IMR-90 (cell line): ENCODE measurements at regions not wholly inside any gene's neighbourhood (a gene's known extent, or its start where the extent isn't known, plus 50 kb on each side); places are given as distances from the start of the nearest gene placed in this dataset.

ENCODE experiments used
- ATAC-seq: fragments of 200-7000 bp; cut with Tn5 transposase; 2 replicates; pipeline ENCODE4 v1.9.1; 2020; ENCODE audit warnings: low read depth, mild to moderate bottlenecking, moderate library complexity
- BruUV-seq: library from RNA; stranded (reverse); fragments of 400-500 nt; replicated peaks from 2 replicates; lab custom pipeline; 2021; lab: Mats Ljungman, UMichigan
- CTCF ChIA-PET: fragments of 300-600 bp; formaldehyde crosslinking; extraction: SDS; loops from one replicate; lab custom pipeline; 2021; ENCODE audit warnings: antibody characterized with exemption; lab: Yijun Ruan, JAX
- POLR2A ChIA-PET: fragments of 300-600 bp; sonication (Branson Sonifier 250); formaldehyde crosslinking; loops from one replicate; lab custom pipeline; 2022; ENCODE audit warnings: antibody characterized with exemption; ENCODE audit not compliant: unreplicated experiment; lab: Charles Lee
- DNase-seq: peaks from one replicate; pipeline ENCODE4 v3.0.0; 2013
- H2AFZ ChIP-seq: replicated peaks from 2 replicates; pipeline ENCODE3; 2013; ENCODE audit warnings: low read length, mild to moderate bottlenecking; ENCODE audit not compliant: poor library complexity
- H2AK5ac ChIP-seq: 2 replicates; pipeline ENCODE4 v1.6.1; 2013; ENCODE audit warnings: low read depth, low read length, inconsistent platforms
- H2AK9ac ChIP-seq: replicated peaks from 2 replicates; pipeline ENCODE3; 2013; ENCODE audit warnings: mild to moderate bottlenecking, low read depth, low read length, moderate library complexity; ENCODE audit not compliant: poor library complexity
- H2BK120ac ChIP-seq: 2 replicates; pipeline ENCODE4 v1.6.1; 2013; ENCODE audit warnings: low read depth, low read length, inconsistent platforms
- H2BK15ac ChIP-seq: 3 replicates; pipeline ENCODE4 v1.6.1; 2013; ENCODE audit warnings: low read depth, low read length, inconsistent platforms
- H2BK20ac ChIP-seq: 2 replicates; pipeline ENCODE4 v1.6.1; 2013; ENCODE audit warnings: low read depth, mild to moderate bottlenecking, inconsistent platforms, low read length, moderate library complexity
- H2BK5ac ChIP-seq: 2 replicates; pipeline ENCODE4 v1.6.1; 2013; ENCODE audit warnings: mild to moderate bottlenecking, low read depth, low read length, inconsistent platforms; ENCODE audit not compliant: poor library complexity, severe bottlenecking
- H3K14ac ChIP-seq: replicated peaks from 2 replicates; pipeline ENCODE4 v1.6.1; 2013; ENCODE audit warnings: low read depth, low read length, inconsistent platforms
- H3K18ac ChIP-seq: 2 replicates; pipeline ENCODE4 v1.6.1; 2013; ENCODE audit warnings: low read depth, low read length, control low read depth
- H3K23ac ChIP-seq: 2 replicates; pipeline ENCODE4 v1.6.1; 2013; ENCODE audit warnings: low read depth, low read length, inconsistent platforms
- H3K27ac ChIP-seq: 2 replicates; pipeline ENCODE4 v1.5.1; 2013; ENCODE audit warnings: mild to moderate bottlenecking, control low read depth, low read length; ENCODE audit not compliant: insufficient read depth
- H3K27me3 ChIP-seq: 2 replicates; pipeline ENCODE4 v1.6.1; 2013; ENCODE audit warnings: low read length; ENCODE audit not compliant: control insufficient read depth, insufficient read depth
- H3K36me3 ChIP-seq: 2 replicates; pipeline ENCODE4 v1.6.1; 2013; ENCODE audit warnings: low read length, mixed read lengths; ENCODE audit not compliant: control insufficient read depth, insufficient read depth
- H3K4ac ChIP-seq: 2 replicates; pipeline ENCODE4 v1.6.1; 2013; ENCODE audit warnings: low read depth, low read length, inconsistent platforms
- H3K4me1 ChIP-seq: 2 replicates; pipeline ENCODE4 v1.6.1; 2013; ENCODE audit warnings: low read length, mixed read lengths; ENCODE audit not compliant: control insufficient read depth, insufficient read depth
- H3K4me2 ChIP-seq: 2 replicates; pipeline ENCODE4 v1.6.1; 2013; ENCODE audit warnings: low read depth, mild to moderate bottlenecking, control low read depth, low read length, moderate library complexity
- H3K4me3 ChIP-seq: 2 replicates; pipeline ENCODE4 v1.5.1; 2013; ENCODE audit warnings: low read depth, mild to moderate bottlenecking, control low read depth, low read length, moderate library complexity; ENCODE audit not compliant: insufficient read depth
- H3K56ac ChIP-seq: 2 replicates; pipeline ENCODE4 v1.6.1; 2013; ENCODE audit warnings: low read length, inconsistent platforms; ENCODE audit not compliant: insufficient read depth; ENCODE audit errors: extremely low read depth
- H3K79me1 ChIP-seq, 2 experiments: 2 replicates each; pipeline ENCODE4 v1.6.1; 2013; ENCODE audit warnings: low read length in 2 of 2, inconsistent platforms in 1 of 2, low read depth in 1 of 2
- H3K9ac ChIP-seq: 2 replicates; pipeline ENCODE4 v1.6.1; 2013; ENCODE audit warnings: low read depth, low read length, control low read depth
- H3K9me1 ChIP-seq: 2 replicates; pipeline ENCODE4 v1.6.1; 2013; ENCODE audit warnings: low read length, inconsistent platforms; ENCODE audit not compliant: insufficient read depth
- H3K9me3 ChIP-seq: 2 replicates; pipeline ENCODE4 v1.6.1; 2013; ENCODE audit warnings: low read length; ENCODE audit not compliant: control insufficient read depth, insufficient read depth
- H4K20me1 ChIP-seq: 2 replicates; pipeline ENCODE4 v1.6.1; 2013; ENCODE audit warnings: low read length, inconsistent platforms; ENCODE audit not compliant: insufficient read depth
- H4K5ac ChIP-seq: 2 replicates; pipeline ENCODE4 v1.6.1; 2013; ENCODE audit warnings: mild to moderate bottlenecking, low read depth, low read length, control low read depth
- H4K8ac ChIP-seq, 2 experiments: 2 replicates each; pipeline ENCODE4 v1.6.1; 2013; ENCODE audit warnings: low read depth in 2 of 2, low read length in 2 of 2, control low read depth in 1 of 2, inconsistent platforms in 1 of 2
- H4K91ac ChIP-seq: 2 replicates; pipeline ENCODE4 v1.6.1; 2013; ENCODE audit warnings: low read depth, low read length, inconsistent platforms; ENCODE audit not compliant: insufficient read depth
- BHLHE40 ChIP-seq: fragments of 150-350 bp; IDR thresholded peaks from 2 replicates; pipeline ENCODE4 v1.6.1; 2016; ENCODE audit warnings: mild to moderate bottlenecking, low read depth, low read length
- CEBPB ChIP-seq: IDR thresholded peaks from 2 replicates; pipeline ENCODE4 v1.6.1; 2012; ENCODE audit warnings: low read depth, low read length, improper control_type of control experiment
- CHD1 ChIP-seq: IDR thresholded peaks from 2 replicates; pipeline ENCODE4 v1.6.1; 2012; ENCODE audit warnings: low read depth, low read length, improper control_type of control experiment
- FOS ChIP-seq: fragments of 150-350 bp; IDR thresholded peaks from 2 replicates; pipeline ENCODE4 v1.6.1; 2016; ENCODE audit warnings: low read depth, low read length
- MAFK ChIP-seq: IDR thresholded peaks from 2 replicates; pipeline ENCODE4 v1.6.1; 2012; ENCODE audit warnings: low read depth, low read length, improper control_type of control experiment
- MAZ ChIP-seq: IDR thresholded peaks from 2 replicates; pipeline ENCODE4 v1.6.1; 2012; ENCODE audit warnings: low read depth, mild to moderate bottlenecking, low read length, improper control_type of control experiment, moderate library complexity, borderline replicate concordance
- MXI1 ChIP-seq: IDR thresholded peaks from 2 replicates; pipeline ENCODE4 v1.6.1; 2012; ENCODE audit warnings: low read depth, mild to moderate bottlenecking, low read length, moderate library complexity, borderline replicate concordance
- NFE2L2 ChIP-seq: fragments of 150-350 bp; IDR thresholded peaks from 2 replicates; pipeline ENCODE4 v1.6.1; 2016; ENCODE audit warnings: low read depth, mild to moderate bottlenecking, low read length
- POLR2A ChIP-seq: IDR thresholded peaks from 2 replicates; pipeline ENCODE4 v1.6.1; 2012; ENCODE audit warnings: mild to moderate bottlenecking, low read depth, low read length
- RAD21 ChIP-seq: IDR thresholded peaks from 2 replicates; pipeline ENCODE4 v1.6.1; 2012; ENCODE audit warnings: low read length, improper control_type of control experiment
- RCOR1 ChIP-seq: IDR thresholded peaks from 2 replicates; pipeline ENCODE4 v1.6.1; 2012; ENCODE audit warnings: mild to moderate bottlenecking, low read length, improper control_type of control experiment; ENCODE audit not compliant: insufficient replicate concordance
- RFX5 ChIP-seq: IDR thresholded peaks from 2 replicates; pipeline ENCODE4 v1.8.0; 2012; ENCODE audit warnings: low read depth, mild to moderate bottlenecking, low read length, moderate library complexity
- SMC3 ChIP-seq: fragments of 150-350 bp; IDR thresholded peaks from 2 replicates; pipeline ENCODE4 v1.6.1; 2016; ENCODE audit warnings: low read depth, mild to moderate bottlenecking, antibody characterized with exemption, low read length, moderate library complexity
- WGBS, 2 experiments: methylation state at CpG; one replicate each; pipeline versions ENCODE4 v1.1.5 to v1.1.7; 2013; ENCODE audit warnings: missing lambda C conversion rate in 2 of 2; ENCODE audit not compliant: insufficient read length in 1 of 2; ENCODE audit errors: extremely low coverage in 2 of 2; 5-methylcytosine and 5-hydroxymethylcytosine counted together
- dilution Hi-C: fragments of 300-500 bp; cut with HindIII; formaldehyde crosslinking; loops from one replicate; pipeline ENCODE4 v1.14.3; 2018; ENCODE audit warnings: low sequenced_read_pairs; ENCODE audit not compliant: unreplicated experiment
- in situ Hi-C: fragments of 300-500 bp; cut with MboI; formaldehyde crosslinking; loops from 3 replicates; pipeline ENCODE4 v1.14.3; 2019; ENCODE audit warnings: low sequenced_read_pairs, inconsistent platforms, mixed read lengths
- intact Hi-C: fragments of 100-400 bp; cut with micrococcal nuclease; formaldehyde crosslinking; loops from 2 replicates; pipeline ENCODE4 v1.10.0; 2022
- TF ChIP-seq, protein P1 (sequence below): fragments of 150-350 bp; IDR thresholded peaks from 2 replicates; pipeline ENCODE4 v1.6.1; 2016; ENCODE audit warnings: low read depth, mild to moderate bottlenecking, low read length, moderate library complexity, borderline replicate concordance
- TF ChIP-seq, protein P2 (sequence below): fragments of 150-350 bp; IDR thresholded peaks from 2 replicates; pipeline ENCODE4 v1.6.1; 2017; ENCODE audit warnings: mild to moderate bottlenecking, antibody characterized with exemption, low read length, low read depth
- TF ChIP-seq, protein P3 (sequence below): conservative IDR thresholded peaks from 2 replicates; pipeline ENCODE4 v1.5.1; 2012; ENCODE audit warnings: mild to moderate bottlenecking, low read depth, low read length, improper control_type of control experiment

DNA sequence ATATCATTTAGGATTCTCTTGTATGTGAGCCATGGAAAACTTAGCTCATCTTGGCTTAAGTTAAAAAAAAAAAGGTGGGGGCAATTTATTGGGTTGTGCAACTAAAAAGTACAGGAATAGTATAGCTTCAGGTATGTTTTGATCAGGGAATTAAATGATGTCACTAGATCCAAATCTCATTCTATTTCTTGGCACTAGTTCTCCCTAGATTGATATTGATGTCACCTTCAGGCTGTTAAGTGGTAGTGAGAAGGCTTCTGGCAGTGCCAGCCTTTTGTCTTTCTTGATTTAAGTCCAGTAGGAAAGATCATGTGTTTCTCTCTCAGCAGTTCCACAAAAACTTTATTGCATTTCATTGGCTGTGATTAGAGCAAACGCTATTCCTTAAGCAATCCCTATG lies 65.0 kb upstream of the ZBED5 start:
- H3K4me1 ChIP-seq: peaks cover 10% of the 10 kb centered on the region
- intact Hi-C loops (no loop called here), in situ Hi-C loops (no loop called here), dilution Hi-C loops (no loop called here)
- H3K23ac ChIP-seq: no peak overlapping the region
- ATAC-seq (no peak), DNase-seq (no peak)
- H3K27me3 ChIP-seq: no peaks in the 10 kb centered on the region
- no peak overlapping the region for H2BK20ac ChIP-seq
- CTCF ChIA-PET: interaction anchor here (1.4 kb wide), 1 partner anchor 23 kb away, joined by 3 read pairs; no protein-coding TSS in a partner anchor
- no peak overlapping the region for H3K14ac ChIP-seq
- no peak overlapping the region for H3K4me2 ChIP-seq
- no TSS peak for BruUV-seq
- no peak overlapping the region for H2AK5ac ChIP-seq
- no peak overlapping the region for H4K5ac ChIP-seq
- H2BK120ac ChIP-seq: no peak overlapping the region
- no peak overlapping the region for H3K4ac ChIP-seq
- no peak for TF ChIP-seq MAZ
- no peak for TF ChIP-seq CEBPB
- TF ChIP-seq FOS: no peak
- TF ChIP-seq NFE2L2: no peak
- no peak for TF ChIP-seq BHLHE40
- no peak for TF ChIP-seq RCOR1
- TF ChIP-seq SMC3: no peak
- TF ChIP-seq MXI1: no peak
- TF ChIP-seq, protein P1, sequence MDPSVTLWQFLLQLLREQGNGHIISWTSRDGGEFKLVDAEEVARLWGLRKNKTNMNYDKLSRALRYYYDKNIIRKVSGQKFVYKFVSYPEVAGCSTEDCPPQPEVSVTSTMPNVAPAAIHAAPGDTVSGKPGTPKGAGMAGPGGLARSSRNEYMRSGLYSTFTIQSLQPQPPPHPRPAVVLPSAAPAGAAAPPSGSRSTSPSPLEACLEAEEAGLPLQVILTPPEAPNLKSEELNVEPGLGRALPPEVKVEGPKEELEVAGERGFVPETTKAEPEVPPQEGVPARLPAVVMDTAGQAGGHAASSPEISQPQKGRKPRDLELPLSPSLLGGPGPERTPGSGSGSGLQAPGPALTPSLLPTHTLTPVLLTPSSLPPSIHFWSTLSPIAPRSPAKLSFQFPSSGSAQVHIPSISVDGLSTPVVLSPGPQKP: no peak
- TF ChIP-seq, protein P2, sequence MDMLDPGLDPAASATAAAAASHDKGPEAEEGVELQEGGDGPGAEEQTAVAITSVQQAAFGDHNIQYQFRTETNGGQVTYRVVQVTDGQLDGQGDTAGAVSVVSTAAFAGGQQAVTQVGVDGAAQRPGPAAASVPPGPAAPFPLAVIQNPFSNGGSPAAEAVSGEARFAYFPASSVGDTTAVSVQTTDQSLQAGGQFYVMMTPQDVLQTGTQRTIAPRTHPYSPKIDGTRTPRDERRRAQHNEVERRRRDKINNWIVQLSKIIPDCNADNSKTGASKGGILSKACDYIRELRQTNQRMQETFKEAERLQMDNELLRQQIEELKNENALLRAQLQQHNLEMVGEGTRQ: no peak
- no peak for TF ChIP-seq POLR2A
- TF ChIP-seq CHD1: no peak
- no peak for TF ChIP-seq MAFK
- TF ChIP-seq RFX5: no peak
- TF ChIP-seq, protein P3, sequence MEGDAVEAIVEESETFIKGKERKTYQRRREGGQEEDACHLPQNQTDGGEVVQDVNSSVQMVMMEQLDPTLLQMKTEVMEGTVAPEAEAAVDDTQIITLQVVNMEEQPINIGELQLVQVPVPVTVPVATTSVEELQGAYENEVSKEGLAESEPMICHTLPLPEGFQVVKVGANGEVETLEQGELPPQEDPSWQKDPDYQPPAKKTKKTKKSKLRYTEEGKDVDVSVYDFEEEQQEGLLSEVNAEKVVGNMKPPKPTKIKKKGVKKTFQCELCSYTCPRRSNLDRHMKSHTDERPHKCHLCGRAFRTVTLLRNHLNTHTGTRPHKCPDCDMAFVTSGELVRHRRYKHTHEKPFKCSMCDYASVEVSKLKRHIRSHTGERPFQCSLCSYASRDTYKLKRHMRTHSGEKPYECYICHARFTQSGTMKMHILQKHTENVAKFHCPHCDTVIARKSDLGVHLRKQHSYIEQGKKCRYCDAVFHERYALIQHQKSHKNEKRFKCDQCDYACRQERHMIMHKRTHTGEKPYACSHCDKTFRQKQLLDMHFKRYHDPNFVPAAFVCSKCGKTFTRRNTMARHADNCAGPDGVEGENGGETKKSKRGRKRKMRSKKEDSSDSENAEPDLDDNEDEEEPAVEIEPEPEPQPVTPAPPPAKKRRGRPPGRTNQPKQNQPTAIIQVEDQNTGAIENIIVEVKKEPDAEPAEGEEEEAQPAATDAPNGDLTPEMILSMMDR: no peak
- no peak for TF ChIP-seq RAD21
- H2BK15ac ChIP-seq: no peak overlapping the region
- no peak overlapping the region for H2AFZ ChIP-seq
- no peak overlapping the region for H3K4me3 ChIP-seq
- POLR2A ChIA-PET: no interaction called here
- H4K8ac ChIP-seq: no peak overlapping the region
- H3K79me1 ChIP-seq: no peaks in the 10 kb centered on the region; a peak in 1 of 4 replicates
- H3K9me3 ChIP-seq: no peaks in the 10 kb centered on the region; the same call in 1 of the 2 replicates
- no peak overlapping the region for H2AK9ac ChIP-seq
- H3K27ac ChIP-seq: no peak overlapping the region
- no peak overlapping the region for H3K9ac ChIP-seq
- peaks cover 16% of the 10 kb centered on the region for H3K9me1 ChIP-seq
- no CpG with 5 or more reads among the region's 1 CpG for WGBS, 2 experiments
- H3K36me3 ChIP-seq: no peaks in the 10 kb centered on the region
- no peaks in the 10 kb centered on the region for H4K20me1 ChIP-seq
- no peak overlapping the region for H2BK5ac ChIP-seq
- no peak overlapping the region for H4K91ac ChIP-seq
- no peak overlapping the region for H3K56ac ChIP-seq
- H3K18ac ChIP-seq: no peak overlapping the region
